ENCODE measurements at regions not wholly inside any gene's neighbourhood (a gene's known extent, or its start where the extent isn't known, plus 50 kb on each side); places are given as distances from the start of the nearest gene placed in this dataset.
"Not testable (repeated sequence)": the region's sequence is repeated elsewhere in the genome, so short reads cannot be mapped to it uniquely, and the experiment has no call there.

DNA sequence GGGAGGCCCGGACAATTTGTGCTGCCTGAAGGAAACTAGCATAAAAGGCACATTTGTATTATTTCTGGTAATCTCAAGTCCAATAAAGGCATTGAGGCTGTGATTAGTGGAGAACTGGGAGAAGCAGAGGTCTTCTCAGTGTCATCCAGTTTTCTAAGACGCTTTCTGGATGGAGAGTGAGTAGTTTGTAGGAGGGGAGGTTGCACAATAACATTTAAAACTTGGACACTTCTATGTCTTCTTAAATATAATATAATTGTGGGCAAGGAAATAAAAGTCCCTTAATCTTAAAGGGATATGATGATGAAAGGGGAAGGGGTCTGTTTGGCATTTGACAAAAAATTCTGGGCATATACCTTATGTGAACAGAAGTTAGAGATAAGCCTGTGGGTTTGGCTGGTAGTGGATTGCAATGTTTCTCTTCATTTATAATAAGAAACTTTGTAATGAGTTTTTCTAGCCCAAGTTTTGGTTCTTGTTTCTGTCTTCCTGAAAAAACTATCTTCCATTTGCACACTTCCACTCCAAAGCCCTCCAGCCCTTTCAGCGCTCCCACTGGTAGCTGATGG is 291.6 kb upstream of the TGFBR2 start:
- DNase-seq (ENCODE audit: low read depth in 6 of 9, low spot score in 9 of 9) = no peak
- no peak overlapping the region for H3K4me3 ChIP-seq (ENCODE audit: low read length in 2 of 2)
- no peaks in the 10 kb centered on the region for H3K4me1 ChIP-seq (ENCODE audit: control insufficient read depth in 2 of 2, insufficient read depth in 2 of 2, low read length in 2 of 2)
- H3K9me3 ChIP-seq (ENCODE audit: control insufficient read depth in 2 of 2, insufficient read depth in 1 of 2, low read length in 1 of 2) = no peaks in the 10 kb centered on the region
- no peaks in the 10 kb centered on the region for H3K27me3 ChIP-seq (ENCODE audit: control insufficient read depth in 2 of 2, insufficient read depth in 1 of 2, low read length in 1 of 2)
- WGBS = 96% methylated on average over 3 of the region's 3 CpGs
- no peaks in the 10 kb centered on the region for H3K36me3 ChIP-seq (ENCODE audit: control insufficient read depth in 2 of 2, insufficient read depth in 2 of 2, low read length in 1 of 2)
- no peak overlapping the region for H3K27ac ChIP-seq (ENCODE audit: low read depth in 1 of 2, low read length in 1 of 2)

DNA sequence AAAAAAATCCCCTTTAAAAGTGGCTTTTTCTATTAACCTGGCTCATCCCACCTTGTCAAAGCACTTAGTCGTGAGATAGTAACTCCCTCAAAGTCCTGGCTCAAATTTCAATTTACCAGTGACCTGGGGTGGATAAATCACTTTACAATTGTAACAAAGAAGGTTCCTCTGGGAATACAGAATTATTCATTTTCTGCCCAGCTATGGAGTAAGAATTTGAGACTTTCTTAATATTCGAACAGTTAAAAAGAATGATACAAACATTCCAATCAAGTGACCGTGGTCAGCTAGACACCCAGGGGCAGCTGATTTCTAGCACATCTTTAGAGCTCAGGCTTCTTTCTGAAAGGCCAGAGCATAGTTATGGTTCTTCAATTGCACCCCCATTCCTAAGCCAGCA is 291.0 kb upstream of the TGFBR2 start:
- Histone ChIP-seq H3K36me3 (ENCODE audit: control insufficient read depth in 2 of 2, insufficient read depth in 2 of 2, low read length in 1 of 2) (no peaks in the 10 kb centered on the region), H3K4me3 (ENCODE audit: low read length in 2 of 2) (no peak overlapping the region), H3K9me3 (ENCODE audit: control insufficient read depth in 2 of 2, insufficient read depth in 1 of 2, low read length in 1 of 2) (no peaks in the 10 kb centered on the region), H3K27ac (ENCODE audit: low read depth in 1 of 2, low read length in 1 of 2) (no peak overlapping the region), H3K4me1 (ENCODE audit: control insufficient read depth in 2 of 2, insufficient read depth in 2 of 2, low read length in 2 of 2) (no peaks in the 10 kb centered on the region), H3K27me3 (ENCODE audit: control insufficient read depth in 2 of 2, insufficient read depth in 1 of 2, low read length in 1 of 2) (no peaks in the 10 kb centered on the region)
- DNase-seq (ENCODE audit: low read depth in 6 of 9, low spot score in 9 of 9) = no peak
- 94% methylated on average over 3 of the region's 3 CpGs for WGBS

DNA sequence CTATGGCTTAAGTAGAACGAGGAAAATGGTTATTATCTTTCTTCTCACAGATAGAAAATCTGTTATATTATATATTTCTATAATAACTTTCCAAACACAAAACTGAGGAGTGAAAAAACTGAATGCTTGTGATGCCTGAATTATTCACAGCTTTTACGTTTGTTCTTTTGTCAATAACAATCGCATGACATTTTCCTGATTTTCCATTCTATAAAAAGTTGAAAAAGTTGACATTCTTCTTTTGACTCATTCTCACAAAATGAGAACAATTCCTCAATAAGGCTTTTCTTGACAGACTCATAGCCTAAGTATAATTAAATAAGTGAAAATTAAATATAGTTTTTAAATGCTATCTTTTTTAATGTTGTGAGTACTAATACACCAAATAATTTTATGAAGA is 288.8 kb upstream of the TGFBR2 start:
- 97% methylated on average over 3 of the region's 3 CpGs for WGBS
- Histone ChIP-seq H3K27me3 (ENCODE audit: control insufficient read depth in 2 of 2, insufficient read depth in 1 of 2, low read length in 1 of 2) (no peaks in the 10 kb centered on the region), H3K36me3 (ENCODE audit: control insufficient read depth in 2 of 2, insufficient read depth in 2 of 2, low read length in 1 of 2) (no peaks in the 10 kb centered on the region), H3K9me3 (ENCODE audit: control insufficient read depth in 2 of 2, insufficient read depth in 1 of 2, low read length in 1 of 2) (no peaks in the 10 kb centered on the region), H3K27ac (ENCODE audit: low read depth in 1 of 2, low read length in 1 of 2) (no peak overlapping the region), H3K4me1 (ENCODE audit: control insufficient read depth in 2 of 2, insufficient read depth in 2 of 2, low read length in 2 of 2) (no peaks in the 10 kb centered on the region), H3K4me3 (ENCODE audit: low read length in 2 of 2) (no peak overlapping the region)
- DNase-seq (ENCODE audit: low read depth in 6 of 9, low spot score in 9 of 9) = no peak

DNA sequence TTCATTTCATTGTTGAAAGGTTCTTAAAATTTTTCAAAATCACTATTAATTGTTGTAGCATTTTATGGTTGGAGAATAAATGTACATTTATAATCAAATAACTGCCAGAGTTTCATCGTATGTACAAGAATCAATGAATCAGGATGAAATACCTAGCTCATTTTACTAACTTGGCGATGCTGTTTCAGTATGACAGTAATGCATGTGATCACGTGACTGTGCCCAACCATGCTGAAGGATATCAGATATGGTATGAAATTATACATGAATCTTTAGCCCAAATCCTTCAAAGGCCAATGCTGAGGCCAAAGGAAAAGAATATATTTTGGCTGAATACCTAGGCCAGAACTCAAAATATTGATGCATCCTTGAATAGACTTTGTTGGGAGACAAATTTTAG is 288.3 kb upstream of the TGFBR2 start:
- H3K27me3 ChIP-seq (ENCODE audit: control insufficient read depth in 2 of 2, insufficient read depth in 1 of 2, low read length in 1 of 2) = no peaks in the 10 kb centered on the region
- no peak for DNase-seq (ENCODE audit: low read depth in 6 of 9, low spot score in 9 of 9)
- no peaks in the 10 kb centered on the region for H3K9me3 ChIP-seq (ENCODE audit: control insufficient read depth in 2 of 2, insufficient read depth in 1 of 2, low read length in 1 of 2)
- H3K27ac ChIP-seq (ENCODE audit: low read depth in 1 of 2, low read length in 1 of 2) = no peak overlapping the region
- H3K36me3 ChIP-seq (ENCODE audit: control insufficient read depth in 2 of 2, insufficient read depth in 2 of 2, low read length in 1 of 2) = no peaks in the 10 kb centered on the region
- 97% methylated on average over 3 of the region's 3 CpGs for WGBS
- no peak overlapping the region for H3K4me3 ChIP-seq (ENCODE audit: low read length in 2 of 2)
- no peaks in the 10 kb centered on the region for H3K4me1 ChIP-seq (ENCODE audit: control insufficient read depth in 2 of 2, insufficient read depth in 2 of 2, low read length in 2 of 2)

DNA sequence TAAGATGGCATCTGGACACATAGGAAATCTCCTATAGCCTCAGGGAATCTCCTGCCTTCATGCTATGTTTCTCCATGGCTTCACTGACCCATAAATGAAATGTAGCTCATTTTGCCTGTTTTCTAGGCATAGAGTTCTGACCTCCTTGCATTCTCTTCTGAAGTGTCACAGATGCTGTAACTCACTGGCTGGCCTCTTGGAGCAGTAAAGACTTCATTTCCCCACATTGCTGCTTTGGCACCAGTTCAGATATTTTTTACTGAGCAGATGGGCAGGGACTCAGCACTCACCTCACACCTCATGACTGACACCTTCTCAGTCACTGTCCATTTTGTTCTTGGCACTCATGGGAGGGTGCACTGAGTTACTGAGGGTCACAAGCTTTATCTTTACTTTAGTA is 286.7 kb upstream of the TGFBR2 start:
- peak in 8 of 9 donors; percentile 10 to 66 (median 34) for DNase-seq (ENCODE audit: low read depth in 6 of 9, low spot score in 9 of 9)
- no peaks in the 10 kb centered on the region for H3K4me1 ChIP-seq (ENCODE audit: control insufficient read depth in 2 of 2, insufficient read depth in 2 of 2, low read length in 2 of 2)
- H3K4me3 ChIP-seq (ENCODE audit: low read length in 2 of 2) = no peak overlapping the region
- no peak overlapping the region for H3K27ac ChIP-seq (ENCODE audit: low read depth in 1 of 2, low read length in 1 of 2)
- H3K36me3 ChIP-seq (ENCODE audit: control insufficient read depth in 2 of 2, insufficient read depth in 2 of 2, low read length in 1 of 2) = no peaks in the 10 kb centered on the region
- no peaks in the 10 kb centered on the region for H3K9me3 ChIP-seq (ENCODE audit: control insufficient read depth in 2 of 2, insufficient read depth in 1 of 2, low read length in 1 of 2)
- H3K27me3 ChIP-seq (ENCODE audit: control insufficient read depth in 2 of 2, insufficient read depth in 1 of 2, low read length in 1 of 2) = no peaks in the 10 kb centered on the region

DNA sequence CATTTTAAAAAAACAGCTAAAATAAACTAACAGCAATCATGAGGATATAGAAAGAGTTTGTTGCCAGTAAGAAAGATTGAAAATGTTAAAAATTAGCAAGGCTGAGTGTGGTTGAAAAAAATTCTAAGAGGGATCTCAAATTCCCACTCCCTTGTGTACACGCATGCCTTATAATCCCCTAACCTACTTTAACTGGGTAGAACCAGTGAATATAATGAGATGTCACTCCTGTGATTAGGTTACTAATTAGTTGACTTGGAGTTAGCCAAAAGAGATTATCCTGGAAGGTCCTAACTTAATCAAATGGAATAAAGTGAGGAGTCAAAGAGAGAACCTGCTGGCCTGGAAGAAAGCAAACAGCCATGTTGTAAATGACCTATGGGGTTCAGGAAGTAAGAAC is 286.0 kb upstream of the TGFBR2 start:
- Histone ChIP-seq H3K9me3 (ENCODE audit: control insufficient read depth in 2 of 2, insufficient read depth in 1 of 2, low read length in 1 of 2) (no peaks in the 10 kb centered on the region), H3K27ac (ENCODE audit: low read depth in 1 of 2, low read length in 1 of 2) (no peak overlapping the region), H3K27me3 (ENCODE audit: control insufficient read depth in 2 of 2, insufficient read depth in 1 of 2, low read length in 1 of 2) (no peaks in the 10 kb centered on the region), H3K36me3 (ENCODE audit: control insufficient read depth in 2 of 2, insufficient read depth in 2 of 2, low read length in 1 of 2) (no peaks in the 10 kb centered on the region), H3K4me3 (ENCODE audit: low read length in 2 of 2) (no peak overlapping the region), H3K4me1 (ENCODE audit: control insufficient read depth in 2 of 2, insufficient read depth in 2 of 2, low read length in 2 of 2) (no peaks in the 10 kb centered on the region)
- no peak for DNase-seq (ENCODE audit: low read depth in 6 of 9, low spot score in 9 of 9)
- WGBS = 99% methylated on average over 1 of the region's 1 CpG

DNA sequence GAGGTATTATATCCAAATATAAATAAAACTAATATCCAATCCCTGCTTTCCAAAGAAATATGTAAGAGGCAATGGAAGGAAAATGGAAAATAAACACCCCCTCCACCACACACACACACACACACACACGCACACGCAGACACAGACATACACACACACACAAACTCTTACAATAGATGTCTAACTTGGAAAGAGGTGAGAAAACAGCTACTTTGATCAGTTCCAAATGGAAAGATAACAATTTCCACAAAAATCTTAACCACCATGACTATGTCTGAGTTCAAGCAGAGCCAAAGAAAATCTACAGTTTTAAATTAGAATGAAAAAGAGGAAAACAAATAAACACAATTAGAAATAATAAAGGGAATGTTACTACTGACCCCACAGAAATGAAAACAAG is 285.3 kb upstream of the TGFBR2 start:
- H3K27ac ChIP-seq (ENCODE audit: low read depth in 1 of 2, low read length in 1 of 2) = no peak overlapping the region
- no peak overlapping the region for H3K4me3 ChIP-seq (ENCODE audit: low read length in 2 of 2)
- no peak for DNase-seq (ENCODE audit: low read depth in 6 of 9, low spot score in 9 of 9)
- no peaks in the 10 kb centered on the region for H3K36me3 ChIP-seq (ENCODE audit: control insufficient read depth in 2 of 2, insufficient read depth in 2 of 2, low read length in 1 of 2)
- H3K9me3 ChIP-seq (ENCODE audit: control insufficient read depth in 2 of 2, insufficient read depth in 1 of 2, low read length in 1 of 2) = no peaks in the 10 kb centered on the region
- WGBS = 91% methylated on average over 2 of the region's 2 CpGs
- no peaks in the 10 kb centered on the region for H3K27me3 ChIP-seq (ENCODE audit: control insufficient read depth in 2 of 2, insufficient read depth in 1 of 2, low read length in 1 of 2)
- H3K4me1 ChIP-seq (ENCODE audit: control insufficient read depth in 2 of 2, insufficient read depth in 2 of 2, low read length in 2 of 2) = no peaks in the 10 kb centered on the region

DNA sequence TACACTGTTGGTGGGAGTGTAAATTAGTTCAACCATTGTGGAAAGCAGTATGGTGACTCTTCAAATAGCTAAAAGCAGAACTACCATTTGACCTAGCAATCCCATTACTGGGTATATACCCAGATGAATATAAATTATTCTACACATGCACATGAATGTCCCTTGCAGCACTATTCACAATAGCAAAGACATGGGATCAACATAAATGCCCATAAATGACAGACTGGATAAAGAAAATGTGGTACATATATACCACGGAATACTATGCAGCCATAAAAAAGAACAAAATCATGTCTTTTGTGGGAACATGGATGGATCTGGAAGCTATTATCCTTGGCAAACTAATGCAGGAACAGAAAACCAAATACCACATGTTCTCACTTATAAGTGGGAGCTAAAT is 282.8 kb upstream of the TGFBR2 start:
- not testable (repeated sequence) for DNase-seq (ENCODE audit: low read depth in 6 of 9, low spot score in 9 of 9); H3K4me1 ChIP-seq (ENCODE audit: control insufficient read depth in 2 of 2, insufficient read depth in 2 of 2, low read length in 2 of 2); H3K27ac ChIP-seq (ENCODE audit: low read depth in 1 of 2, low read length in 1 of 2); H3K36me3 ChIP-seq (ENCODE audit: control insufficient read depth in 2 of 2, insufficient read depth in 2 of 2, low read length in 1 of 2); H3K27me3 ChIP-seq (ENCODE audit: control insufficient read depth in 2 of 2, insufficient read depth in 1 of 2, low read length in 1 of 2); H3K4me3 ChIP-seq (ENCODE audit: low read length in 2 of 2); H3K9me3 ChIP-seq (ENCODE audit: control insufficient read depth in 2 of 2, insufficient read depth in 1 of 2, low read length in 1 of 2)
- 99% methylated on average over 1 of the region's 1 CpG for whole genome bisulfite sequencing

DNA sequence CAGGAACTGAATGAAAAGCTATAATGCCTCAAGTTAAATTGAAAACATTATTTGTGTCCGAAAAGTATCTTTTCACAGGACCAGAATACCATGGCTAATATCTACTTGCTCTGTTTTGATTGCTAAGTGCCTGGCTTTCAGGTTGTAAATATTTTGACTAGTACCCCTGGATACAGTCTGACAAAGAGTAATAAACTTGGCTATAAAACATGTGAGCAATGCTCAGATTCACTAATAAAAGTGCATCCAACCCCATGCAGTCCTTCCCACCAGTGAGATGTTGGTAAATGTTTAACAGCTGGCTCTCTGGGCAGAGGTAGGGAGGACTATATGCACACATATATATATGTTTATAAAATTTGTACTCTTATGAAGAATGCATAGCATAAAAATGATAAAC is 281.8 kb upstream of the TGFBR2 start:
- no peak overlapping the region for H3K4me3 ChIP-seq (ENCODE audit: low read length in 2 of 2)
- no peaks in the 10 kb centered on the region for H3K36me3 ChIP-seq (ENCODE audit: control insufficient read depth in 2 of 2, insufficient read depth in 2 of 2, low read length in 1 of 2)
- WGBS = 87% methylated on average over 1 of the region's 1 CpG
- DNase-seq (ENCODE audit: low read depth in 6 of 9, low spot score in 9 of 9) = no peak
- no peak overlapping the region for H3K27ac ChIP-seq (ENCODE audit: low read depth in 1 of 2, low read length in 1 of 2)
- no peaks in the 10 kb centered on the region for H3K9me3 ChIP-seq (ENCODE audit: control insufficient read depth in 2 of 2, insufficient read depth in 1 of 2, low read length in 1 of 2)
- H3K27me3 ChIP-seq (ENCODE audit: control insufficient read depth in 2 of 2, insufficient read depth in 1 of 2, low read length in 1 of 2) = no peaks in the 10 kb centered on the region
- no peaks in the 10 kb centered on the region for H3K4me1 ChIP-seq (ENCODE audit: control insufficient read depth in 2 of 2, insufficient read depth in 2 of 2, low read length in 2 of 2)

DNA sequence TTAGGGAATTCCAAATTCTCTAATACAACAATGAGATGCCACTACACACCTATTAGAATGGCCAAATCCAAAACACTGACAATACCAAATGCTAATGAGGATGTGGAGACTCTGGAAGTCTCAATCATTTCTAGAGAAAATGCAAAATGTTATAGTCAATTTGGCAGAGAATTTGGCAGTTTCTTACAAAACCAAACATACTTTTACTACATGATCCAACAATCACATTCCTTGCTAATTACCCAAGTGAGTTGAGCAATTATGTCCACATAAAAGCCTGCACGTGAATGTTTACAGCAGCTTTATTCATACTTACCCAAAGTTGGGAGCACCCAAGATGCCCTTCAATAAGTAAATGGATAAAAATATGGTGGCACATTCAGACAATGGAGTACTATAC is 278.4 kb upstream of the TGFBR2 start:
- H3K27ac ChIP-seq (ENCODE audit: low read depth in 1 of 2, low read length in 1 of 2); H3K36me3 ChIP-seq (ENCODE audit: control insufficient read depth in 2 of 2, insufficient read depth in 2 of 2, low read length in 1 of 2); H3K4me1 ChIP-seq (ENCODE audit: control insufficient read depth in 2 of 2, insufficient read depth in 2 of 2, low read length in 2 of 2); H3K4me3 ChIP-seq (ENCODE audit: low read length in 2 of 2); H3K27me3 ChIP-seq (ENCODE audit: control insufficient read depth in 2 of 2, insufficient read depth in 1 of 2, low read length in 1 of 2); H3K9me3 ChIP-seq (ENCODE audit: control insufficient read depth in 2 of 2, insufficient read depth in 1 of 2, low read length in 1 of 2); DNase-seq (ENCODE audit: low read depth in 6 of 9, low spot score in 9 of 9): not testable (repeated sequence)
- 98% methylated on average over 1 of the region's 1 CpG for WGBS

Data from thymus (tissue), 11 donors.